B cell (primary cell): ENCODE measurements at regions not wholly inside any gene's neighbourhood (a gene's known extent, or its start where the extent isn't known, plus 50 kb on each side); places are given as distances from the start of the nearest gene placed in this dataset.

Experiments used
- CTCF ChIP-seq: fragments of 200-600 bp; IDR thresholded peaks from one replicate; pipeline ENCODE4 v1.8.0; 2022; ENCODE audit warnings: antibody characterized with exemption, mild to moderate bottlenecking
- EZH2 ChIP-seq: IDR thresholded peaks from 2 replicates; pipeline ENCODE4 v1.6.1; 2012; ENCODE audit warnings: borderline replicate concordance, low read depth, mild to moderate bottlenecking, moderate library complexity, low read length; ENCODE audit not compliant: insufficient read depth, poor library complexity, severe bottlenecking

- TF ChIP-seq CTCF = no peak
- TF ChIP-seq EZH2 = no peak
These were observed 203.2 kb downstream of the AHR start for GRCh38 chr7:17501441-17502212.
